ENCODE measurements at regions not wholly inside any gene's neighbourhood (a gene's known extent, or its start where the extent isn't known, plus 50 kb on each side); places are given as distances from the start of the nearest gene placed in this dataset.

- H3K4me3 ChIP-seq (ENCODE audit: low read length) = no peak overlapping the region
- no peak for TF ChIP-seq CTCF (IDR thresholded peaks at IDR 0.05; ENCODE audit: insufficient read depth, low read depth, low read length, missing control alignments)
- DNase-seq (ENCODE audit: low read depth) = peak; percentile 19
Observed at GRCh38 chr2:10989782-10990181, 78.0 kb downstream of the KCNF1 start.

GRCh38 chr2:10990561-10991111 is 78.9 kb downstream of the KCNF1 start:
- TF ChIP-seq CTCF (IDR thresholded peaks at IDR 0.05; ENCODE audit: insufficient read depth, low read depth, low read length, missing control alignments) = no peak
- peak; percentile 24 for DNase-seq (ENCODE audit: low read depth)
- no peak overlapping the region for H3K4me3 ChIP-seq (ENCODE audit: low read length)

- no peak for TF ChIP-seq CTCF (IDR thresholded peaks at IDR 0.05; ENCODE audit: insufficient read depth, low read depth, low read length, missing control alignments)
- DNase-seq (ENCODE audit: low read depth) = no peak
- H3K4me3 ChIP-seq (ENCODE audit: low read length) = no peak overlapping the region
Observed at GRCh38 chr2:10992023-10992791, 80.5 kb downstream of the KCNF1 start.

- DNase-seq (ENCODE audit: low read depth) = no peak
- no peak for TF ChIP-seq CTCF (IDR thresholded peaks at IDR 0.05; ENCODE audit: insufficient read depth, low read depth, low read length, missing control alignments)
- H3K4me3 ChIP-seq (ENCODE audit: low read length) = no peak overlapping the region
Observed at GRCh38 chr2:10993001-10993481, 81.3 kb downstream of the KCNF1 start.

GRCh38 chr2:10995366-10995970 is 83.7 kb downstream of the KCNF1 start:
- no peak for DNase-seq (ENCODE audit: low read depth)
- TF ChIP-seq CTCF (IDR thresholded peaks at IDR 0.05; ENCODE audit: insufficient read depth, low read depth, low read length, missing control alignments) = no peak
- no peak overlapping the region for H3K4me3 ChIP-seq (ENCODE audit: low read length)

- no peak for TF ChIP-seq CTCF (IDR thresholded peaks at IDR 0.05; ENCODE audit: insufficient read depth, low read depth, low read length, missing control alignments)
- no peak overlapping the region for H3K4me3 ChIP-seq (ENCODE audit: low read length)
- DNase-seq (ENCODE audit: low read depth) = peak; percentile 90
Observed at GRCh38 chr2:11004199-11004598, 92.5 kb downstream of the KCNF1 start.

Data from epithelial cell of esophagus (primary cell).